H4 (cell line): ENCODE measurements at regions not wholly inside any gene's neighbourhood (a gene's known extent, or its start where the extent isn't known, plus 50 kb on each side); places are given as distances from the start of the nearest gene placed in this dataset.
"Not testable (repeated sequence)": the region's sequence is repeated elsewhere in the genome, so short reads cannot be mapped to it uniquely, and the experiment has no call there.

Experiments used
- DNase-seq: peaks from one replicate; pipeline ENCODE4 v3.0.0-alpha.2; 2015; ENCODE audit warnings: low spot score

- DNase-seq: no peak
Observed at GRCh38 chr9:31541721-31542281, 842.6 kb upstream of the ACO1 start.

- DNase-seq: peak; percentile 63
Observed at GRCh38 chr9:31542384-31543055, 841.9 kb upstream of the ACO1 start.

- DNase-seq: no peak
Observed at GRCh38 chr9:31554941-31555340, 829.5 kb upstream of the ACO1 start.

- no peak for DNase-seq
Observed at GRCh38 chr9:31556667-31557463, 827.6 kb upstream of the ACO1 start.

- not testable (repeated sequence) for DNase-seq
Observed at GRCh38 chr9:31572190-31572589, 812.3 kb upstream of the ACO1 start.

- no peak for DNase-seq
Observed at GRCh38 chr9:31573561-31573960, 810.9 kb upstream of the ACO1 start.

GRCh38 chr9:31574006-31574765 is 810.3 kb upstream of the ACO1 start:
- no peak for DNase-seq

- peak; percentile 4 for DNase-seq
Observed at GRCh38 chr9:31582071-31582470, 802.4 kb upstream of the ACO1 start.

- DNase-seq: no peak
Observed at GRCh38 chr9:31582561-31582960, 801.9 kb upstream of the ACO1 start.

- DNase-seq: no peak
Observed at GRCh38 chr9:31585158-31585557, 799.3 kb upstream of the ACO1 start.

- DNase-seq: no peak
Observed at GRCh38 chr9:31587146-31587545, 797.3 kb upstream of the ACO1 start.

- no peak for DNase-seq
Observed at GRCh38 chr9:31588006-31588405, 796.4 kb upstream of the ACO1 start.

- no peak for DNase-seq
Observed at GRCh38 chr9:31588756-31589155, 795.7 kb upstream of the ACO1 start.

GRCh38 chr9:31590091-31590490 is 794.4 kb upstream of the ACO1 start:
- DNase-seq: peak; percentile 35

- DNase-seq: not testable (repeated sequence)
Observed at GRCh38 chr9:31597086-31597485, 787.4 kb upstream of the ACO1 start.

GRCh38 chr9:31597977-31598376 is 786.5 kb upstream of the ACO1 start:
- DNase-seq: peak; percentile 60

- DNase-seq: no peak
Observed at GRCh38 chr9:31601666-31602065, 782.8 kb upstream of the ACO1 start.

- DNase-seq: no peak
Observed at GRCh38 chr9:31604531-31604930, 779.9 kb upstream of the ACO1 start.

GRCh38 chr9:31605164-31605563 is 779.3 kb upstream of the ACO1 start:
- DNase-seq: no peak

- DNase-seq: no peak
Observed at GRCh38 chr9:31606678-31607077, 777.8 kb upstream of the ACO1 start.

- DNase-seq: no peak
Observed at GRCh38 chr9:31608416-31608815, 776.0 kb upstream of the ACO1 start.

GRCh38 chr9:31608881-31609280 is 775.6 kb upstream of the ACO1 start:
- no peak for DNase-seq
